ENCODE measurements at regions not wholly inside any gene's neighbourhood (a gene's known extent, or its start where the extent isn't known, plus 50 kb on each side); places are given as distances from the start of the nearest gene placed in this dataset.

DNA sequence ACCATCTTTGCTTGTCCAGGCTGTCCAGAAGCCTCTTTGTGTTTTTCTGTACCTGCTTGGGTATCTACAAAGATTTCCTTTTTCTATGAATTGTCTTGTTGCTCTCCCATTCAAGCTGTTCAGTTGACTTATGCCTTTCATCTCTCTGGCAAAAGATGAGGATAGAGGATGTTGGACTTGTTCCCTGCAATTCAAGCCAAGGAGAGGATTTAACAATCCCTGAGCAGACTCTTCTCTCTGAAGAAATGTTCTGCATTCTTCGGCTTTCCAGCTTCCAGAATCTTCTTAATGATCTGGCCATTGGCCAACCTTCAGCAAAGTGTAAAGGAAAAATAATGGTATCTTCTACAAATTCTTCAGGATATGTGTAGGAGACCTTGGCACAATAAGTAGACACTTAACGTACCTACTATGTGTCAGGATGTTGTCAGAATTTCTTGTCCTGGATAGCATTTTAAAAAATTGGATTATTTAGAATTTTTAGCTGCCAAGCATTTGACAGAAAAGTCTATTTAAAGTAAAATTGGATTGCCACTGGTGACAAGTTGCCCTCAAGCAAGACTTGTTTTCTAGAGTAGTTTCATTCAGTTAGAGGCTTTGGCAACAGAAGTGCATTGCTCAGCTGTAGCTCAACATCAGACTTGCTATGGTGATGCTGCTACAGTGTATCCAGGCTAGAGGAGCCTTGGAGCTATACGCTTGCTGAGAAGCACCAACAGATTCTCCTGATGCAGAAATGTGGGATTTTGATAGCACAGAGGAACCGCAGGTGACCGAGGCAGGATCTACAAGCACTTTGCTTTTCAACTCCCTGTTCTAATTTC, 455.7 kb downstream of the SUCLA2 start:
- WGBS (ENCODE audit: insufficient coverage, insufficient read length): no CpG with 5 or more reads among the region's 5 CpGs

GRCh38 chr13:47539317-47539716, 461.8 kb downstream of the SUCLA2 start:
- Histone ChIP-seq H3K27me3 (ENCODE audit: control insufficient read depth, insufficient read depth, low read length) (no peaks in the 10 kb centered on the region), H3K27ac (ENCODE audit: low read length) (no peak overlapping the region), H3K36me3 (ENCODE audit: control insufficient read depth, insufficient read depth, low read length) (no peaks in the 10 kb centered on the region), H3K4me3 (ENCODE audit: low read length) (no peak overlapping the region), H3K4me1 (ENCODE audit: control insufficient read depth, insufficient read depth, low read length) (no peaks in the 10 kb centered on the region), H3K9me3 (ENCODE audit: control insufficient read depth, insufficient read depth, low read length) (no peaks in the 10 kb centered on the region)
- no CpG with 5 or more reads among the region's 2 CpGs for WGBS (ENCODE audit: insufficient coverage, insufficient read length)
- no peak for DNase-seq (ENCODE audit: low read depth, low spot score)

More for the DNA sequence above, 455.7 kb downstream of the SUCLA2 start:
- DNase-seq (ENCODE audit: low read depth, low spot score): no peak
- Histone ChIP-seq H3K4me1 (ENCODE audit: control insufficient read depth, insufficient read depth, low read length) (no peaks in the 10 kb centered on the region), H3K27me3 (ENCODE audit: control insufficient read depth, insufficient read depth, low read length) (no peaks in the 10 kb centered on the region; the same call in 1 of the 2 replicates), H3K4me3 (ENCODE audit: low read length) (no peak overlapping the region), H3K36me3 (ENCODE audit: control insufficient read depth, insufficient read depth, low read length) (no peaks in the 10 kb centered on the region), H3K9me3 (ENCODE audit: control insufficient read depth, insufficient read depth, low read length) (no peaks in the 10 kb centered on the region), H3K27ac (ENCODE audit: low read length) (no peak overlapping the region)

- Histone ChIP-seq H3K36me3 (ENCODE audit: control insufficient read depth, insufficient read depth, low read length) (no peaks in the 10 kb centered on the region), H3K9me3 (ENCODE audit: control insufficient read depth, insufficient read depth, low read length) (no peaks in the 10 kb centered on the region), H3K27ac (ENCODE audit: low read length) (no peak overlapping the region), H3K4me1 (ENCODE audit: control insufficient read depth, insufficient read depth, low read length) (no peaks in the 10 kb centered on the region), H3K4me3 (ENCODE audit: low read length) (no peak overlapping the region), H3K27me3 (ENCODE audit: control insufficient read depth, insufficient read depth, low read length) (no peaks in the 10 kb centered on the region)
- no CpG with 5 or more reads among the region's 1 CpG for WGBS (ENCODE audit: insufficient coverage, insufficient read length)
- DNase-seq (ENCODE audit: low read depth, low spot score): no peak
Observed at GRCh38 chr13:47523771-47524170, 477.3 kb downstream of the SUCLA2 start.

- H3K4me3 ChIP-seq (ENCODE audit: low read length): no peak overlapping the region
- no CpG with 5 or more reads among the region's 2 CpGs for WGBS (ENCODE audit: insufficient coverage, insufficient read length)
- H3K27ac ChIP-seq (ENCODE audit: low read length): no peak overlapping the region
- no peak for DNase-seq (ENCODE audit: low read depth, low spot score)
- no peaks in the 10 kb centered on the region for H3K4me1 ChIP-seq (ENCODE audit: control insufficient read depth, insufficient read depth, low read length)
- H3K9me3 ChIP-seq (ENCODE audit: control insufficient read depth, insufficient read depth, low read length): no peaks in the 10 kb centered on the region
- no peaks in the 10 kb centered on the region for H3K36me3 ChIP-seq (ENCODE audit: control insufficient read depth, insufficient read depth, low read length)
- no peaks in the 10 kb centered on the region for H3K27me3 ChIP-seq (ENCODE audit: control insufficient read depth, insufficient read depth, low read length)
Observed at GRCh38 chr13:47521890-47522487, 479.1 kb downstream of the SUCLA2 start.

DNA sequence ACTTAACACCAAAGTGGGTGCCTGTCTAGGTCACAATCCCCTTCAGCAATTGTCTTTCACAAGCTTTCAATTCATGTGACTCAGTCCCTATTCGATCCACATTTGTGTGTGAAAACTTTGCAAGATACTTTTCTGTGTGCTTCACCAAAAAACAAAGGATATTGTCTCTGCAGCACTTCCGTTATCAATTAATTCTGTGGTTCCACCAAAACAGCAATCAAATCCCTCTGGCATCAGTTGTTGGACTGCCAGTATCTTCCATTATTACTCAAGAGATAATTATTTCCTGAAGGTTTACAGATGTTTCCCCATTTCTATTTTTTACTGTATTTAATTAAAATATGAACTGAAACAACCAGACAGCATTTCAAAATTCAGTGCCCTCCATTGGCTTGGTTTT, 481.4 kb downstream of the SUCLA2 start:
- Histone ChIP-seq H3K4me1 (ENCODE audit: control insufficient read depth, insufficient read depth, low read length) (no peaks in the 10 kb centered on the region), H3K9me3 (ENCODE audit: control insufficient read depth, insufficient read depth, low read length) (no peaks in the 10 kb centered on the region), H3K27ac (ENCODE audit: low read length) (no peak overlapping the region), H3K27me3 (ENCODE audit: control insufficient read depth, insufficient read depth, low read length) (no peaks in the 10 kb centered on the region), H3K36me3 (ENCODE audit: control insufficient read depth, insufficient read depth, low read length) (no peaks in the 10 kb centered on the region), H3K4me3 (ENCODE audit: low read length) (no peak overlapping the region)
- WGBS (ENCODE audit: insufficient coverage, insufficient read length): no CpG with 5 or more reads among the region's 2 CpGs
- no peak for DNase-seq (ENCODE audit: low read depth, low spot score)

DNA sequence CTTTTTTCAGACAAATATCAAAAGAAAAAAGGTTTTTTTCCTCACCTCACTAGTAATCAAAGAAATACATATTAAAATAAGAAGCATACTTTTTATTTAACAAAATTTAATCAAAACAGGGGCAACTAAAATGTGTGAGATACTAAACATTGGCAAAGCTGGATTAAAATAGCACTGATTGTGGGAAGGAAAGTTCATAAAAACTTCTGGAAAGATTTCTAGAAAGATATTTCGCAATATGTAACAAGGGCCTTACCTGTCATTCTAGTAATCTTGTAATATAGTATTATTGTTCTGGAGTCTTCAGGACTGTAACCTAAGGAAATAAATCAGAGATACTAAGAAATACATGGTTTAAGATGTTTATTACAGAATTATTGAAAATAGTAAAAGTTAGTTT, 482.5 kb downstream of the SUCLA2 start:
- no CpG with 5 or more reads among the region's 1 CpG for WGBS (ENCODE audit: insufficient coverage, insufficient read length)
- H3K27me3 ChIP-seq (ENCODE audit: control insufficient read depth, insufficient read depth, low read length): no peaks in the 10 kb centered on the region
- no peak for DNase-seq (ENCODE audit: low read depth, low spot score)
- H3K27ac ChIP-seq (ENCODE audit: low read length): no peak overlapping the region
- H3K4me1 ChIP-seq (ENCODE audit: control insufficient read depth, insufficient read depth, low read length): no peaks in the 10 kb centered on the region
- H3K36me3 ChIP-seq (ENCODE audit: control insufficient read depth, insufficient read depth, low read length): no peaks in the 10 kb centered on the region
- no peak overlapping the region for H3K4me3 ChIP-seq (ENCODE audit: low read length)
- no peaks in the 10 kb centered on the region for H3K9me3 ChIP-seq (ENCODE audit: control insufficient read depth, insufficient read depth, low read length)

GRCh38 chr13:47511647-47512046, 489.4 kb downstream of the SUCLA2 start:
- H3K4me3 ChIP-seq (ENCODE audit: low read length): no peak overlapping the region
- no peaks in the 10 kb centered on the region for H3K27me3 ChIP-seq (ENCODE audit: control insufficient read depth, insufficient read depth, low read length)
- WGBS (ENCODE audit: insufficient coverage, insufficient read length): no CpG with 5 or more reads among the region's 1 CpG
- H3K36me3 ChIP-seq (ENCODE audit: control insufficient read depth, insufficient read depth, low read length): no peaks in the 10 kb centered on the region
- H3K4me1 ChIP-seq (ENCODE audit: control insufficient read depth, insufficient read depth, low read length): no peaks in the 10 kb centered on the region
- DNase-seq (ENCODE audit: low read depth, low spot score): no peak
- no peaks in the 10 kb centered on the region for H3K9me3 ChIP-seq (ENCODE audit: control insufficient read depth, insufficient read depth, low read length)
- H3K27ac ChIP-seq (ENCODE audit: low read length): no peak overlapping the region

DNA sequence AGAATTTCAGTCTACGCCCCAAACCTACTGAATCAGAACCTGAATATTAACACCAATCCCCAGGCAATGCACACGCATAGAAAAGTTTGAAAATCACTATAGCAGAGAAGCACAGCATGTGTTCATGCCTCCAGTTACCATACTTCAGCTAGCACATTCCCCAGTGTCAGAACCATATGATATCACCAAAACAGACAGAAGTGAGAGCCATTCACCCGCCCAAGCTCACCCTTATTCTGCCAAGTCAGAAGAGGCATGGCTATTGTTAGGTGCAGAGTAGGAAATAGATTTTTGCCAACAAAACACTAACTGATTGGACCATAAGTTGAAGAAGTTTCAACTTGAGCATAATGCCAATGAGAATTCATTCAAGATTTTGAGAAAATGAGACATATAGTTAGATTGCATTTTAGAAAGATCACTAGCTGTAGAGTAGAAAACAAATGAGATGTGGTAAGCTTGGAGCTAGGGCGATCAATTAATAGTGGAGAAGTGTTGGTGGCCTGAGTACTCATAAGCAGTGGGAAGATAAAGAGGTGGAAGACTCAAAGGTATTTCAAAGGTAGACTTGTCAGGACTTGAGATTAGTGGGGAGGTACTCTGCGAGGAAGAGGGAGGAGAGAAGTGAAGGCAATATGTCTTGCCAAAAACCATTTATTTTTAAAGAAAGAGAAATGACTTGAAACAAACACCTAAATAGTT, 492.4 kb downstream of the SUCLA2 start:
- no peak overlapping the region for H3K27ac ChIP-seq (ENCODE audit: low read length)
- no peak for DNase-seq (ENCODE audit: low read depth, low spot score)
- no peaks in the 10 kb centered on the region for H3K36me3 ChIP-seq (ENCODE audit: control insufficient read depth, insufficient read depth, low read length)
- H3K4me3 ChIP-seq (ENCODE audit: low read length): no peak overlapping the region
- no CpG with 5 or more reads among the region's 5 CpGs for WGBS (ENCODE audit: insufficient coverage, insufficient read length)
- no peaks in the 10 kb centered on the region for H3K9me3 ChIP-seq (ENCODE audit: control insufficient read depth, insufficient read depth, low read length)
- no peaks in the 10 kb centered on the region for H3K27me3 ChIP-seq (ENCODE audit: control insufficient read depth, insufficient read depth, low read length)
- H3K4me1 ChIP-seq (ENCODE audit: control insufficient read depth, insufficient read depth, low read length): no peaks in the 10 kb centered on the region

- no CpG with 5 or more reads among the region's 2 CpGs for WGBS (ENCODE audit: insufficient coverage, insufficient read length)
- H3K4me1 ChIP-seq (ENCODE audit: control insufficient read depth, insufficient read depth, low read length): no peaks in the 10 kb centered on the region
- no peak overlapping the region for H3K4me3 ChIP-seq (ENCODE audit: low read length)
- DNase-seq (ENCODE audit: low read depth, low spot score): no peak
- no peaks in the 10 kb centered on the region for H3K9me3 ChIP-seq (ENCODE audit: control insufficient read depth, insufficient read depth, low read length)
- no peaks in the 10 kb centered on the region for H3K27me3 ChIP-seq (ENCODE audit: control insufficient read depth, insufficient read depth, low read length)
- H3K36me3 ChIP-seq (ENCODE audit: control insufficient read depth, insufficient read depth, low read length): no peaks in the 10 kb centered on the region
- no peak overlapping the region for H3K27ac ChIP-seq (ENCODE audit: low read length)
Observed at GRCh38 chr13:47503475-47503874, 497.6 kb downstream of the SUCLA2 start.

- Histone ChIP-seq H3K36me3 (ENCODE audit: control insufficient read depth, insufficient read depth, low read length) (no peaks in the 10 kb centered on the region), H3K27ac (ENCODE audit: low read length) (no peak overlapping the region), H3K9me3 (ENCODE audit: control insufficient read depth, insufficient read depth, low read length) (no peaks in the 10 kb centered on the region), H3K27me3 (ENCODE audit: control insufficient read depth, insufficient read depth, low read length) (no peaks in the 10 kb centered on the region), H3K4me3 (ENCODE audit: low read length) (no peak overlapping the region), H3K4me1 (ENCODE audit: control insufficient read depth, insufficient read depth, low read length) (no peaks in the 10 kb centered on the region)
- WGBS (ENCODE audit: insufficient coverage, insufficient read length): no CpG with 5 or more reads among the region's 2 CpGs
- DNase-seq (ENCODE audit: low read depth, low spot score): no peak
Observed at GRCh38 chr13:47502166-47502565, 498.9 kb downstream of the SUCLA2 start.

Measured in iPS DF 6.9 (cell line).